NCI-H2171 (cell line): ENCODE measurements at regions not wholly inside any gene's neighbourhood (a gene's known extent, or its start where the extent isn't known, plus 50 kb on each side); places are given as distances from the start of the nearest gene placed in this dataset.
"Not testable (repeated sequence)": the region's sequence is repeated elsewhere in the genome, so short reads cannot be mapped to it uniquely, and the experiment has no call there.

ENCODE experiments used
- DNase-seq: peaks from one replicate; lab custom pipeline; 2025; lab: John Stamatoyannopoulos, UW

GRCh38 chr18:78505851-78506461 is 473.7 kb upstream of the SALL3 start:
- DNase-seq, result no peak

DNA sequence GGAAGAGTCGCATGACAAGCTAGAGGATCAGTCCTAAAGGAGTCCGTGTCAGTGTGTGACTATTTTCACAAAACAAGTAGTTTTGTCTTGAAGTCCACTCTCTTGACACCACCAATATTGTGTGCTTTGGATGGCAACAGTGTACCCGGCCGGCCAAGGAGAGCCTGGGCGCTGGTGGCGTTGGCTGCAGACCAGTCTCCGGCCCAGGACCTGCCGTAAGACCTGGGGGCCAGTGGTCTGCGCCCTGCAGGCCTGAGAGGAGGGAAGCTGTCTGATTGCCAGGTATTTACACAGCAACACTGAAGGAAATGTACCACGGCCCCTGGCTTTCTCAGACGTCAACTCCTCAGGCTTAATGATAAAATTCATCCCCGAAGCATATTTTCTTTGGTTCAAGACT is 472.4 kb upstream of the SALL3 start:
- no peak for DNase-seq

GRCh38 chr18:78508228-78508824 is 471.3 kb upstream of the SALL3 start:
- not testable (repeated sequence) for DNase-seq

GRCh38 chr18:78510091-78510490 is 469.5 kb upstream of the SALL3 start:
- no peak for DNase-seq

GRCh38 chr18:78510636-78511035 is 469.0 kb upstream of the SALL3 start:
- DNase-seq, result no peak

DNA sequence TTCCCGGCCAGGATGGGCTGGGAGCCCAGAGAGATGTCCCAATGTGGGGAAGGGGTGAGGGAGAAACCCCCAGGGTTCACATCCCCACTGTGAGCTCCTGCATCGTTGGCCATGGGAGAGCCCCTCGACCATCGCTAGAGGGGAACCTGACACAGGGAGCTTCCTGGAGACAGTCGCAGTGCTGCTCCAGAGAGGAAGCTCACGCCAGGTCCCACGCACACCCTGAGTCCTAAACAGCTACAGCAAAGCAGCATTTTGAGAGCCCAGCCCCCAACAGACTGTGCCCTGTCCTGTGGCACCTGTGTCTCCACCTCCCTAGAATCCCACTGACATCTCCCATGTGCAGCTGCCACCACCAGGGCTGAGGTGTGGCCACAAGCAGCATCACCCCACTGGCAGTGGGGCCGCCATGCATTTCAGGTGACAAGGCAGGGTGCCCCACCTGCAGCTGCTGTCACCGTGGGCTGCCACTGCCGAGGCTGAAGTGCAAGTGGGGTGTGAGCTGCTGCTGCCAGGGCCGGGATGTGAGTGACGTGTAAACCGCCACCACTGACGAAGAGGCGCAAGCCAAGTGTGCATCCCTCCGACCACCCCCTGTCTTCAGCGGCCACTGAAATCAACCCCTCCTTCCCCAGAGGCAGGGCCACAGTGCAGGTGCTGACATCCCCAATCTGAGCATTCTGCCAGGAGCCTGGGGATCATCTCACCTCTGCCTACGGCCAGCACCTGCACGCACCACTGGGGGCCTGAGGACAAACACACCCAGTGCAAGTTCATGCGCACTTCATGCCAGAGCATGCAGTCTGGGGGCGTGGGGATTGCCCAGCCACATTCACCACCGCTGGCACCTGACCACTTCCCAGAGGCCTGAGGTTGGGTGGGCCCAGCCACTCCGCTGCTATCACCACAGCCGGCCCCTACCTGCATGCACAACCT is 467.7 kb upstream of the SALL3 start:
- no peak for DNase-seq

- no peak for DNase-seq
Measured at GRCh38 chr18:78514910-78515670, 464.5 kb upstream of the SALL3 start.

- DNase-seq, result no peak
Measured at GRCh38 chr18:78517328-78517727, 462.3 kb upstream of the SALL3 start.

DNA sequence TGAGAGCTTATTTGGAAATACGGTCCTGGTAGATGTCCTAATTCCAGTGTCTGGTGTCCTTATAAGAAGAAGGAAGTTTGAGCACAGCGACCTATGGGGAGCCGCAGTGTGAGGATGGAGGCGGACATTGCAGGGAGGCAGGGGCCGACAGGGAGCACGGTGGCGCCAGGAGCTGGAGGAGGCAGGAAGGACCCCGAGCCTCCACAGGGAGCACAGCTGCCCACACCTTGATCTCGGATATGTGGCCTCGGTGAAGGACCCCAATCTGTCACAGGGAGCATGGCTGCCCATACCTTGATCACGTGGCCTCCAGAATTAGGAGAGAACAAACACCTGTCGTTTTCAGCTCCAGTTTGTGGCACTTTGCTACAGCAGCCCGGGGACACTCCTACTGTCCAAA is 461.6 kb upstream of the SALL3 start:
- DNase-seq, result no peak

- no peak for DNase-seq
Measured at GRCh38 chr18:78518805-78519204, 460.8 kb upstream of the SALL3 start.

DNA sequence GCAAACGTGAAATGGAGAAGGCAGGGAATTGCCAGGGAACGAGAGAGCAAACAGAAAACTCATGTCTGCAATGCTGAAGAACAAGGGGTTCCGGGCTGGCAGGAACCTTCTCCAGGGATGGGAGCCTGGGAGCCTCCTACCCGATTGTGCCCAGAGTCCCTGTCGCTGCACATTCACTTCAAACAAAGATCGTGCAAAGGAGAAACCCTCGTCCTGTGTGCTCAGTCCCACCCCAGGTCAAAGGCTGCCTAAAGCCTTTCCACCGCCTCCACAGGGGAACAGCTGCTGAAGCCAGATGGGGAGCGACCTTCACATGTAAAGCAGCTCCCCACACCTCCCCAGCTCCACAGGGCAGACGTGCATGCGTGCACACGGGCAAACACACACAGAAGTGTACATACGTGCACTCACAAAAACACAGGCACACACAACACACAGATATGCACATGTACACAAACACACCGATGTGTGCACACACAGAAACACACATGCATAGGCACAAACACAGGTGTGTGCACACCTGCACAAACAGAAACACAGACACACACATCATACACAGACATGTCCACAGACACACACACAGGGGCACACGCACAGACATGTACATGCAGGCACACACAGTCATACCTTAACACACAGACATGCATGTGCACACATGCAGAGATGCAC is 460.1 kb upstream of the SALL3 start:
- DNase-seq, result no peak

DNA sequence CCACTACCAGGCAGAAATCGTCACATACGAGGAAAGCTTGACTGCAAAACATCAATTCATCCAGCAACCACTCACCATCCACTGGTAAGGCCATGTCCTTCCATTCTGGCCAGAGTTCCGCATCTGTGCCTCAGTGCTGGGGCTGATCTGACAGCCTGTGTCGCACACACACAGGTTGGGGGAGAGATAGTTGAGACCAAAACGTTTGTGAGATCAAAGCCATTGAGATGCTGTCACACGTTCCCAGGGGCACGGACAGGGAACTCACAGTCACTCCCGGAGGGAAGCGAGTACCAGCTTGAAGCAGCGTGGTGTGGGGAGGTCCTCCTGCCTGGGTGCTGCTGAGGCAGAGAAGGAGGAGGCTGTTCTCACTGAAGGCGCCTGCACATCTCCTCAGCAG is 458.5 kb upstream of the SALL3 start:
- no peak for DNase-seq

DNA sequence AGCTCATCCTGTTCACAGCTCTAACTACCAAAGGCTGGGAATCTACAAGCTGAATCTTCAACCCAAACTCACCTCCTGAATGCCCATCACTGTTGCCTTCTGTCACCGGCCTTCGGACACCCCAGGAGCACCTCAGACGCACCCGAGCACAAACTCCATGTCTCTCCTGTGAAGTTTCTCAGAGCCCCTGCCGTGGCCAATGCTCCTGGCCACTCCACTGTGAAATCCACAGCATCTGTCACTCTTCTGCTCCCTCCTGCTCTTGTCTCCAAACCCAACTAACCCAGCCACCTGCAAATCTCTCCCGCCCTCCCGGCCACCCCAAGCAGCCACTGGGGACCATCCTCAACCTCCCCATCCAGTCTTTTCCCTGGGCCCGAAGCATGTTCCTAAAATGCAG is 457.9 kb upstream of the SALL3 start:
- DNase-seq, result no peak

- DNase-seq, result no peak
Measured at GRCh38 chr18:78522507-78522906, 457.1 kb upstream of the SALL3 start.

DNA sequence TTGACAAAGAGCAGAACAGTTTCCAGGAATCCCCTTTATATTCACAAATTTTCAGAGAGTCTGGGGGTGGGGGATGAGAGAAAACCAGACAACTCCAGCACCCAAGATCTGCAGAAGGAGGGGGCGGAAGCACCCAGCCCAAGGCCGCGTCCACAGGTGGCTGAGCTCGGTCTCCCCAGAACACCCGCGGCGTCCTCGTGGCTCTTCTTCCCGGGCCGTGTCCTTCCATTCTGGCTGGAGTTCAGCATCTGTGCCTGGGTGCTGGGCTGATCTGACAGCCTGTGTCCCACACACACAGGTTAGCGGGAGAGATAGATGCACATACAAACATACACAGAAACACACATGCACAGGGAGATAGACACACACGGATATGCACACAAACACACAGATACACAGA is 455.8 kb upstream of the SALL3 start:
- DNase-seq, result no peak

GRCh38 chr18:78525366-78526111 is 454.1 kb upstream of the SALL3 start:
- DNase-seq, result no peak

GRCh38 chr18:78526275-78526674 is 453.3 kb upstream of the SALL3 start:
- DNase-seq, result no peak

DNA sequence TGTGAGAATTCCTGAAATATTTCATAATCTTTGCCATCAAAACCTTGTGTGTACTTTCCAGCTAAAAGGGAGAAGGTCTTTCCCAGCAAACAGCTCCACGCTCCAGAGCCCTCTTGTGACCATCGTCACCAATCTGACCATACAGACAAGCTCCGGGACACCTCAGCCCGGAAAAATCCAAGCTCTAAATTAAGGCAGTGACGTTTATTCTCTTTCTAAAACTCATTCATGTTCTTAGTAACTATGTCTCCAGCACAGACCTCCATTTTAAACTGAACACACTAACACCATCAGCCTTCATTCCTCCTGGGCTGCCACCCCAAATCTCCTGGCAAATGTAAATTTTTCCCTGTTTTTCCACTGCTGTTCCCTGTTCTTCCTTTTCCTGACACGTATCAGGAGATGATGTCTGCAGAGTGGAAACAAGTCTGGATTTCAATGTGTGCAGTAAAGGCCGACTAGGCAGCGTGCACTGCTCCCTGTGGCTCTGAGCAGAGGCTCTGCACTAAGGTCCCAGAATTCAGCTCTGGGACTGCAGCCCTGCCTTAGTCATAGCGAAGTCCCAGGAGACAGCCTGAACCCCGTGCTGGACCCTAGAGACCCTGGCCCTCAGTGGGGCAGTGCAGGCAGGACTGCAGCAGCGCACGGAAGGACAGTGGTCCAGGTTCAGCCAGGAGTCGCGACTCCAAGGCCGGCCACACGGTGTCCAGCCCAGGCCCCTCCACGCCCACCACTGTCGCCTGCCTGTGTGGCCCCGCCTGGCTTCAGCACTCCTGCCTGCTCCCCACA is 452.5 kb upstream of the SALL3 start:
- DNase-seq, result no peak

- no peak for DNase-seq
Measured at GRCh38 chr18:78527984-78528383, 451.6 kb upstream of the SALL3 start.
